ENCODE measurements at regions not wholly inside any gene's neighbourhood (a gene's known extent, or its start where the extent isn't known, plus 50 kb on each side); places are given as distances from the start of the nearest gene placed in this dataset.
"Not testable (repeated sequence)": the region's sequence is repeated elsewhere in the genome, so short reads cannot be mapped to it uniquely, and the experiment has no call there.

DNA sequence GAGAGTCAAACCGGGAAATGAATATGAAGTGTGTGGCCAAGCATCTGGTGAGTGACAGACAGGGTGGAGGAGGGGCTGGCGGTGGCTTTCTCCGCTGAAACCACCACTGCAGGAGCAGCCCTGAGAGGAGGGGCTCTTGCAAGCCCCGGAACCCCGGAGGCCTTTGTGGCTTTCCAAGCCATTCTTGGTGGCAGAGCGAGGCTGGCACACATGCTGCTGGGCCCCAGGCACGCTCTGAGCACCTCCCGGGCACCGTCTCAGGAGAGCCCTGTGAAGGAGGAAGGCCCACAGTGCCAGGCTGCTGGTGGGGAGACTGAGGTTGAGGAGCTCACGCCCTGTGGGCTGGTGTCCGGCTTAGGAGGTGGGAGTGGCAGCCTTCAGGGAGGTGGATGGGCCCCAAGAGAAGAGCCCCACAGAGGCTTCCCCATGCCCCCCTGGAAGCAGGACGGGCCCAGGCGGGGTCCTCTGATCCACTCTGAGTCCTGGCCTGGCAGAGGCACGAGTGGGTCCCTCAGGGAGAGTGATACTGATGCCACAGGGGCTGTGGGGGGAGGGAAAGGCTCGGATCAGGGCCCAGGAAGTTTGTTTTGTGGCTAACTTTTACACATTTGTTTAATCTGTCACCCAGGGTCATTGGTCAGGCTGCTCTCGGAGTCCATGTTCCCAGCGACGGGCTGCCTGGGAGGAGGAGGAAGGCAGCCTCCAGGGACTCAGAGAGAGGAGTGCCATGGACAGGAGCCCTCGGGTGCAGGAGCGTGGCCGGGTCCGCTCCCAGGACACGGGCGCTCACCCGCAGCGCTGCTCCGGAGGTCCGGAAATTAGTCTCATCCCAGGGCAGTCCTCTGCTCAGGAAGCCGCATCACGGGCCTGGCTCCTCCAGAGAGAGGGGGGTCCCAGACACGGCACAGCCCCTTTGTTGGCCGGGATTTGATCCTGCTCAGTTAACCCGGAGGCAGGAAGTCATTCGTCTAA lies 170.7 kb downstream of the ERMARD start:
- no peak for DNase-seq (ENCODE audit: low read depth in 3 of 3, low spot score in 2 of 3)

DNA sequence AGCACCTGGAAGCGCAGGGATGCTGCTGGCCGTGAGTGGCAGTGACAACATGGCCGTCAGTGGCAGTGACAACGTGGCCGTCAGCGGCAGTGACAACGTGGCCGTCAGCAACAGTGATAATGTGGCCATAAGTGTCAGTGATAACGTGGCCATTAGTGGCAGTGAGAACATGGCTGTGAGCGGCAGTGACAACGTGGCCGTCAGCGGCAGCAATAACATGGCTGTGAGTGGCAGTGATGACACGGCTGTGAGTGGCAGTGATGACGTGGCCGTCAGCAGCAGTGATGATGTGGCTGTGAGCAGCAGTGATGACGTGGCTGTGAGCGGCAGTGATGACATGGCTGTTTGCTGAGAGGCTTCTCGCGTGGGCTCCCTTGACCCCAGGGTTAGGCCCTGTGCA lies 169.8 kb downstream of the ERMARD start:
- no peak for DNase-seq (ENCODE audit: low read depth in 3 of 3, low spot score in 2 of 3)

DNA sequence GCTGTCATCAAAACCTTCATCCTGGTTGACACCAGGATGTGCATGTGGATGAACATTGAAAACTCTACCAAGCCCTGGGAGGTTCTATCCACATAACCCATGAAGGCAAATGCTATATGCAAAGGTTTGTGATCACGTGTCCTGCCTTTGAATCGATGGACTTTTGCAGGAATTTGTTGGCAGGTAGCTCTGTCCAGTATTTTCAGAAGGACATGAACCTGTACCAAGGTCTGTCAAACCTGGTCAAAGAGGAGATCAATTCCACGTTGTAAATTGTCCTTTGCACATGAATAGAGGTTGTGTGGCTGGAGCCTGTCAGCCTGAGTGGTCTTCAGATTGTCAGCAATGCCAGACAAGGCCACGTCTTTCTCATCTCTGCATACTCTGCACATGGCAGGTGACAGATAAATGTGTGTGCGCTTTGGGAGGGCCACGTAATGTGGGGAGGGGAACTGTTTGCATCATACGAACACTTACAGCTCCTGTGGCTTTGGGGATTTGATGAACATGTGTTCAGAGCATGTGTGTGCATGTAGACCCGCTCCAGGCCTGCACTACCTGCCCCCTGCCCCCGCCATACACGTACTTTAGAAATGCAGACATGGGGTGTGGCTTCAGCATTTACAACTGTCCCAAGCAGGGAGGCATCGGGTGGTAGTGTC lies 169.1 kb downstream of the ERMARD start:
- DNase-seq (ENCODE audit: low read depth in 3 of 3, low spot score in 2 of 3) = no peak

DNA sequence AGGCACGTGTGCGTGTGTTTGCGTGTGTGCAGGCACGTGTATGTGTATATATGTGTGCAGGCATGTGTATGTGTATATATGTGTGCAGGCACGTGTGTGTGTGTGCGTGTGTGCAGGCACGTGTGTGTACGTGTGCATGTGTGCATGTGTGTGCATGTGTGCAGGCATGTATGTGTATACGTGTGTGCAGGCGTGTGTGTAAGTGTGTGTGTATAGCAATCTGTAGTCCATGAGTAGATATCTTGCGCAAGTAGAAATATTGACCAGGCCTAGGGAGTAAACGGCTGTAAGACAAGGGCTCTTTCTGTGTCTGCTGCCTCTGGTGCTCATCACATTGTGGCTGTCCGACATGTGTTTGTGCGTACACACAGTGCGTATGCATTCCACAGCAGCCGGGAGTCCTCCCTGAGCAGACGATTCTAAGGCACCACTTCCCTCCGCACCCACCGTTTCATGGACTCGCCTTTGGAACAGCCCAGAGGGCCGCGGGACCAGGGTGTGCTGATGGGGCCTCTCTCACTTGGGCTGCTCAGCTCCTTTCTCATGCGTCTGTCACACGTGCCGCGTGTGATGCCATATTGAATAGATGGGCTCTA lies 167.6 kb downstream of the ERMARD start:
- DNase-seq (ENCODE audit: low read depth in 3 of 3, low spot score in 2 of 3) = no peak

DNA sequence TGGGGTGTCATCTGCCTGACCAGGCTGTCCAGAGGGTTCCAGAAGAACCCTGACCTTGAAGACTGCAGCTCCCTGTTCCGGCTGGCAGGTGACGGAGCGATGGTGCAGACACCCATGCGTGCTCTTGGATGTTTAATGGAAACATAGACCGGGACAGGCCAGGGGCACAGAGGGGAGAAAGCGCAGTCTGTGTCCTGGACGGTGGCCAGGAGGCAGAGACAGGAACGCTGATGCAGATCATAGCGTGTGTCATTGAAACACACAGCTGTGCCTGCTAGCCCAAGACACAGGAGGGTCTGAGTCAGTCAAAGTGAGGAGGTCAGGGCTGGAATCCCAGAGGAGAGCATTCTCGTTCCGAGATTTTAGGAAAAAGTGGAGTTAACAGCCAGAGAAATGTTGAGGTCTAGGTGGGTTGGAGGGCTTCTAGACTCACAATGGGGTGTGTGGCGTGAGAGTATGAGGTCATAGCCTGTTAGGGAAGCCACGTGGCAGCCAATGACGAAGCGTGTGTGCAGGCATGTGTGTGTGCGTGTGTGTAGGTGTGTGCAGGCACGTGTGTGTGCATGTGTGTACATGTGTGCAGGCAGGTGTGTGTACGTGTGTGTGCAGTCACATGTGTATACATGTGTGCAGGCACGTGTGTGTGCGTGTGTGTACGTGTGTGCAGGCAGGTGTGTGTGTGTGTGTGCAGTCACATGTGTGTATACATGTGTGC lies 167.0 kb downstream of the ERMARD start:
- DNase-seq (ENCODE audit: low read depth in 3 of 3, low spot score in 2 of 3) = no peak

DNA sequence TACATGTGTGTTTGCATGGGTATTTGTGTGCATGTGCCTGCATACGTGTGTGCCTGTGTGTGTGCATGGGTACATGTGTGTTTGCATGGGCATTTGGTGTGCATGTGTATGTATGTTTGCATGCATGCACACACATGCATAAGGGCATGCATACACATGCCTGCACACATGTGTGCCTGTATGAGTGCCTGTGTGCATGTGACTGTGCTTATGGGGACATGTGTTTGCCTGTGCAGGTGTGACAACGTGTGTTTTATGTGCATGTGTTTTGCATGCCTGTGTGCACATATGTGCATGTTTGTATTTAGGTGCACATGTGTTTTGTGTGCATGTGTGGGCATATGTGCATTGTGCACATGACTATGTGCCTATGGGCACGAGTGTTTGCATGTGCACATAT lies 165.7 kb downstream of the ERMARD start:
- no peak for DNase-seq (ENCODE audit: low read depth in 3 of 3, low spot score in 2 of 3)

DNA sequence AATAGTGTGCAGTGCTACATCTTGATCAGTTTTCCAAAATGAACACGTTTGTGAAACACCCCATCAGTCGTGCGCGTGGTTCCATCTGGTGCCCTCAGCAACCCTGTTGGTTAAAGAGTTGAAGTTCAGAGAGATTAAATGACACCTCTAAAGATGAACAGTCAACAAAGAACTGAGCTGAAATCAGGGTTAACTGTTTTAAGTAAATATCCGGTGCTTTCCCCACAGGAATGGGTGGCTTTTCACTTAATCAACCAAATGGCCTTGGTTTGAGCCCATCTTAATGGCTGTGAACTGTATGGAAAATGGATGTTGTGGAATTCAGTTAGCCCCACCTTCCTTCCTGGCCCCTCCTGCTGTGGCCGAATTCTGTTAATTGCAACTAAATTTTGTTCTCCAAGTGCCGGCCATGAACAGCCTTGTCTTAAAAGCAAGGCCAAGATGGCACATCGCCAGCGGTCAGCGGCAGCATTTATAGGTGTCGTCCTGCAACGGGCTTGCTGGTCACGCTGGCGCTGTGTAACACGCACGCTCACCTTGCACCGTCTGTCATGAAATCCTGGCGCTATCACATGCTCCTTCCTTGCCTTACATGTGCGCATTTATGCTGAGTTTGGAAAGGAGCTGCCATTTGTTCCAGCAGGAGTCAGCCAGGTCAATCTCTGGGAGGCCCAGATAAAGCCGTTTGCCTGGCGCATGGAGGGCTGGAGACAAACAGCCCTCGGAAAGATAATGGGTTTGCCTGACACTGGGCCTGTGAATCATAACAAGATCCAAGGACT lies 164.5 kb downstream of the ERMARD start:
- DNase-seq (ENCODE audit: low read depth in 3 of 3, low spot score in 2 of 3) = no peak

DNA sequence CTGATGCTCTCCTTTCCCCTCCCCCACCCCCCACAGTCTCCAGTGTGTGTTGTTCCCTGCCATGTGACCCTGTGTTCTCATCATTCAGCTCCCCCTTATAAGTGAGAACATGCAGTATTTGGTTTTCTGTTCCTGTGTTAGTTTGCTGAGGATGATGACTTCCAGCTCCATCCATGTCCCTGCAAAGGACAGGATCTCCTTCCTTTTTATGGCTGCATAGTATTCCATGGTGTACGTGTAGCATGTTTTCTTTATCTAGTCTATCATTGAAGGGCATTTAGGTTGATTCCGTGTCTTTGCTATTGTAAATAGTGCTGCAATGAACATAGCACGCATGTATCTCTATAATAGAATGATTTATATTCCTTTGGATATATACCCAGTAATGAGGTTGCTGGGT lies 162.3 kb downstream of the ERMARD start:
- DNase-seq (ENCODE audit: low read depth in 3 of 3, low spot score in 2 of 3) = not testable (repeated sequence)

DNA sequence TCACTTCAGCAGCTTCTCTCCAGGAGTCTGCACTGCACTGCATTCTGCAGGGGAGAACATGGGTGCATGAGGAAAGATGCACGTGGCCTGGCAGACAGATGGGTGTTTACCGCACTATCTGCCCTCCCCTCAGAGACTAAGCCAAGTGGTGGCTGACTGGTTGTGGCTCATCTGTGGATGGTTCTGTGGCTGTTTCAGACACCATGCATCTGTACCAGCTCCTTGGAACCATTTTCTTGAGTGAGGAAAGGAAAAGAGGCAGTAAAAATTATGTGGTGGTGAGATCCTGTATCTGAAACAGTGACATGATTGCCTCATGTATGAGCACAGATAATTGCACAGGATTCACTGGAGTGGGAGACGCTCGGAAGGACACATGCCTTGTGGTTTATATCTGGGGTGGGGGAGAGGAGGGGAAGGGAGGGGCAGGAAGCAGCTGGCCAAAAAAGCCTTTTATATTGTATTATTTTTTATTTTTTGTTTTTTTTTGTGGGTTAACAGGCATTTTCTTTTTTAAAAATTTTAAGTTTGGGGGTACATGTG lies 161.7 kb downstream of the ERMARD start:
- DNase-seq (ENCODE audit: low read depth in 3 of 3, low spot score in 2 of 3) = no peak

DNA sequence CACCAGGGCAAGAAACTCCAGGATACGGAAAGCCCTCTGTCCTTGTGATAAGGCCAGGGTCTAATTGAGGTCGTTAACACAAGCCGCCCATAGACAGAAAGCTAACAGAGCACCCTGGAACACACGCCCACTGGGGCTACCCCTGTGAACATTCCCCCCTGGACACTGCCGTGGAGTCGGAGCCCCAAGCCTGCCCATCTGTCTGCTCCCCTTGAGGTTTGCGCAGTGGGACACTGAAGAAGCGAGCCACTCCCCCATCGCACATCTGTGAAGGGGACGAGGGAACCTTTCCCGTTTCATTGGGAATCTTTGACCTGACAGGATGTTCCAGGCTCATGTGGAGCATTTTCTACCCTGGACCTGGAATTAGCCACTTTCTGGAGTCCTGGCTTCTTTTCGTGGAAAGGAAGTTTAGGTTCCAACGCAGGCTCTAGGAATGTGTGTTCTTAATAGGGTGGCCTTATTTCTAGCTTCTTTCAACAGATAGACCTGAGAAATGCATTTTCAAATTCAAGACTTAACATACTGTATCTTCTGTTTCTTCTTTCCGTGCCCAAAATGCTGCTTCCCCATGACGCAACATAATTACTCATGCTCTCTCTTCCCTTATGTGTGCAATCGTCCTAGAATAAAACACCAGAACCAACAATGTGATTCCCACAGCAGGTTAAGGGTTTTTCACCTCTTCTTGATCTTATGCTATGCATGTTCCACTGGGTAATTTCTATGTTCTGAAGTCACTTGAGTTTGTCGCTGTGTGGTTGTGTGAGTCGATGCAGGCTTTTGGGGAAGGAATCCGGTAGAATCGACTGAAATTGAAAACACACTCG lies 161.1 kb downstream of the ERMARD start:
- no peak for DNase-seq (ENCODE audit: low read depth in 3 of 3, low spot score in 2 of 3)

DNA sequence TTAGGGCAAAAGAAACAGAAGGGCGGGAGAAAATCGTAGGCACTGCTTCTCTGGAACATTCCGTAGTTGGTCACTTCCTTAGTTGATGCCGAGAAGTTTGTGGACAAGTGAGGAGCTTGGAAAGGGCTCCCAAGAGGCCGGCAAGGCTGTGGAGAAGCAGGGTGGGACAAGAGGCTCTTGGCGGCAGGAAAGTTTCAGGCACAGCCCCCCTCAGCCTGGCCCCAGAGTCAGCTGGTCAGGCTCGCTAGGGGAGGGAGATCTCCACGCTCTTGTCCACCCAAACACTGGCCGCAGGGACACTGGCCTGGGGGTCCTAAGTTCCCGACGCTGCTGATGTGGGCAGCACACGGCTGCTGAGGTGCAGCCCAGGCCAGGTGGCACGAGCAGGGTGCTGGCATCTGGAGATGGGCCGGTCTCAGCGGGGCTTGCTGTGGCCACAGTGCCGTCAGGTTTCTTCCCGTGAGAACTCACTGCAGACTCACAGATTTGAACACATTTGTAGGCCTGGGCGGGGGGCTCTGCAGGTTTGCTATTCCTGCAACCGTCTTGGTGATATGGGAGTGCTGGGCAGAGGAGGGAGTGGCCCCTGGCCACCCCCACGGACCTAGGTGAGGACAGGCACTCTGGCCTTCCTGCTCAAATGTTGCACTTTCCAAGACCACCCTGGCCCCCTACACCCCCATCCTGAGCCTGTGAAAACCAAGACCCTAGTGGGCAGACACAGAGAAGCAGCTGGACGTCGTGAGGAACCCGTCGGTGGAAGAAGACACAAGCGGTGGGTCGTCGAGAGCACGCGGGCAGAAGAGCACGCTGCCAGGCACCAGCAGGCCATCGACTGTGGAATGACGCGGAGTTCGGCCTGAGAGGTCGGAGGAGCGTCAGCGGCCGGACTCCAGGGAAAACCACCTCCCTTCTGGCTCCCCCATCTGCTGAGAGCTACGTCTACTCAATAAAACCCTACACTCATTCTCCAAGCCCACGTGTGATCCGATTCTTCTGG lies 160.1 kb downstream of the ERMARD start:
- DNase-seq (ENCODE audit: low read depth in 3 of 3, low spot score in 2 of 3) = no peak

DNA sequence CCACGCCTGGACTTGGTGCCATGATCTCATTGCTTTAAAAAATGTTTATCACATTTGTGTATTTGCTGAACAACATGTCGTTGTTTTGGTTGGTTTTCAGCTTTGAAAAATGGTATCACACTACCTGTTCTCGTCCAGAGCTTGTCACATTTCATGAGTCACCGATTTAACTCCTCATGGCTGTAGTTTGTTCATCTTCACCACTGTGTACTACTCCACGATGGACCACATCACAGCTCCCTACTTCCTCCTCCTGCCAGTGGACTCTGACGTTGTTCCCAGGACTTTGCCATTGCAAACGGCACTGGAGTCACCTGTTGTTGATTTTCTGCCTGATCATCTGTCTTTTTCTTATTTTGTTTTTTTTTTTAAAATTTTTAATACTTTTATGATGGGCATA lies 157.7 kb downstream of the ERMARD start:
- DNase-seq (ENCODE audit: low read depth in 3 of 3, low spot score in 2 of 3) = no peak

DNA sequence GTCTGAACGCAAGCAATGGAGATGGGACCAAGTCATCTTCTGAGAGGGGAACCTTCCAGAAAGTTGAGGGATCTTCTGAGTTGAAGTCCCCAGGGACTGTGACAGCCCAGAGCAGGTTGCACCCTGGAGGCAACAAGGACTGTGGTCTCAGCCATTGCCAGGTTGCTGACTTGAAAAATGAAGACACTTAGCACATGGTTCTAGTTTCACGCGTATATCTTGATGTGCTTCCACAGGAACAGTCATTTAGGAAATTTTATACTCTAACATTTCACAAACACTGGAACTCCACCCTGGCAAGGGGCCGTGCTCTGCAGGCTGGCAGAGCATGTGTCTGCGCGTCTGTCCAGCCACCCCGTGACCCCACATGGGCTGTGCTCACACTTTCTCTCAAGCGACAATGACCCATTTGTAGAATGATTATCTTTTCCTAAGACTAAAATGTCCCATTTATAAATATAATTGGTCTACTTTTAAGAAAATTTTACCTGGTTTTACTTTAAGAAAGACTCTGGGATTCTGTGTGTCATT lies 157.0 kb downstream of the ERMARD start:
- no peak for DNase-seq (ENCODE audit: low read depth in 3 of 3, low spot score in 2 of 3)

DNA sequence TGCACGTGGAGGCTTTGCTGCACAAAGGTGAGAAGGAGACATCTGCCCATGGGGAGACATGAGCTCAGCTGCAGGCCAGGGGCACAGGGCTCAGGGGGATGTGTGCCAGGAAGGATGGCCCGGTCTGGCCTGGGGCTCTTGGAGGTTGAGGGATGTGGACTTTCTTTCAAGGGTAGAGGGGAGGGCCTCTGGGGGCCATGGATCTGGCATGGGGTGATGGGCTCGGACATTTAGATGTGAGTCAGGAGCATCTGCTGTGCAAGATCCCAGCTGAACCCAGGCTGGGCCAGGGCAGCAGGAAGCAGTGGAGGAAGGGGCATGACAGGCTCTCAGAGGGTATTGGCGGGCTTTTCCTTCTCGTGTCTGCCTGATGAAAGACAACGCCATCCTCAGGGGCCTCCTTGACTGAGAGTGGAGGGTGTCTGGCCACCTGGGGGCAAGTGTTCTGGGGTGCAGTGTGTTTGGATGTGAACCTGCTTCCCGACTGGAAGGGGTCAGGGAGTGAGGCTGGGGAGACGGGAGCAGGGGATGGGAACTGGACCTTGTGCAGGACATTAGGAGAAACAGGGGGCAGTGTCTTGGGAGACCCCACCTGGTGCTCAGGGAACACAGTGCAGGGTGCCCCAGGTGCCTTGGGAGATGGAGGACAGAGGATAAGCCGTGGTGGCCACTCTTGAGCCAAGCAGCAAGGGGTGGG lies 156.1 kb downstream of the ERMARD start:
- DNase-seq (ENCODE audit: low read depth in 3 of 3, low spot score in 2 of 3) = no peak

DNA sequence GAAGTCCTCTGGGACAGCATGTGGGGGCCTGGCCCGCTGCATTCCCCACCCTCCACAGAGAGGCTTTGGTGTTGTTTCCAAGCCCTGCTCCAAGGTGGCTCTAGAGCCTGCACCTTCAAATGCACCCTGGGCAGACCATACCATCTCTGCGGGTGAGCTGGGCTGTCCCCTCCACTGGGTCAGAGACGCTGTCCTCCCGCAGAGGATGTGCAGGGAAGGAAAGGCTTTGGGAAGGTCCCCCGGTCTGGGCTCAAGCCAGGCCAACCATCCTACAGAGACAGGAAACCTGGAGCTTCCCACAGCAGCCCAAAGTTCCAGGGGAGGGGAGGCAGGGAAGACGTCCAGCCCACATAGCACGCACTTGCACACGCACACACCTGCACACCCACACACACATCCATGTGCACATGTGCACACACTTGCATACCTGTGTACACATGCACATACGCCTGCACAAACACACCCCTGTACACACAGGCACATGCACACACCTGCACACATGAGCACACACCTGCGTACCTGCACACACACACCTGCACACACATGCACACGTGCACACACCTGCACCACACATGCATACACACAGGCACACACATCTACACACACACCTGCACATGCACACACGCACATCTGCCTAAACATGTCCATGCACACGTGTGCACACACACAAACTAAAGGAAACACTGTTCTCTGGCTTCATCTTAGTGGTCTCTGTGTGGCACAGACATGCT lies 155.4 kb downstream of the ERMARD start:
- no peak for DNase-seq (ENCODE audit: low read depth in 3 of 3, low spot score in 2 of 3)

DNA sequence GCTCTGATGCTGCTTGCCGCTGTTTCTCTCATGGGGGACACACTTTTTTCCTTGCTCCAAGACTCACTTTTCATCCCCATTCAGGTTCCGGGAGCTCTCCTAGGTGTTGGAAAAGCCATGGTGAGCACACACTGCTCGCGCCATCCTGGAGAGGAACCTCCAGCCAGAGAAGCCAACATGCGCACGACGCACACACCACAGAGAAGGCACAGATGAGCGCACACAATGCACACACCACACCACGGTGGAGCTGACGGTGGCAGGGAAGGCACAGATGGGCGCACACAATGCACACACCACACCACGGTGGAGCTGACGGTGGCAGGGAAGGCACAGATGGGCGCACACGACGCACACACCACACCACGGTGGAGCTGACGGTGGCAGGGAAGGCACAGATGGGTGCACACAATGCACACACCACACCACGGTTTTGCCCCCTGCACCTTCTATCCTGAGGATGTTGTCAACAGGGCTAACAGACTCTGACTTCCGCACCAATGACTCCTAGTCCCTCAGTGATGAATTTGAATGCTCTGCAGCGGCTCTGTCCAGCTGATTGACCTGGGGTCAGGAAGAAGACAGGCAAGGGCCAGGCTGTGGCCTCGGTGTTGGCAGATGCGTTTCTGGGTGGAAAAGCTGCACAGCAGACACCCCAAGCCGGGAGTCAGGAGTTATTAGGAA lies 154.7 kb downstream of the ERMARD start:
- no peak for DNase-seq (ENCODE audit: low read depth in 3 of 3, low spot score in 2 of 3)
